Neuronal stem cell (in vitro differentiated cells): ENCODE measurements at regions not wholly inside any gene's neighbourhood (a gene's known extent, or its start where the extent isn't known, plus 50 kb on each side); places are given as distances from the start of the nearest gene placed in this dataset.

Experiments
- DNase-seq: peaks from one replicate; pipeline ENCODE4 v3.0.0-alpha.2; 2013; ENCODE audit warnings: low spot score
- H2AFZ ChIP-seq: one replicate; pipeline ENCODE4 v1.6.1; 2013; ENCODE audit warnings: mild to moderate bottlenecking, low read length, inconsistent platforms
- H2AK5ac ChIP-seq: 2 replicates; pipeline ENCODE4 v1.6.1; 2013; ENCODE audit warnings: low read depth, mild to moderate bottlenecking, inconsistent platforms, low read length, moderate library complexity, mixed read lengths
- H2BK120ac ChIP-seq: 2 replicates; pipeline ENCODE4 v1.6.1; 2013; ENCODE audit warnings: low read depth, mild to moderate bottlenecking, inconsistent platforms, low read length, moderate library complexity, mixed read lengths
- H2BK12ac ChIP-seq: one replicate; pipeline ENCODE4 v1.6.1; 2013; ENCODE audit warnings: low read length, inconsistent platforms
- H2BK15ac ChIP-seq: 2 replicates; pipeline ENCODE4 v1.6.1; 2013; ENCODE audit warnings: mild to moderate bottlenecking, low read length, inconsistent platforms, mixed read lengths
- H2BK5ac ChIP-seq: one replicate; pipeline ENCODE4 v1.6.1; 2013; ENCODE audit warnings: inconsistent platforms, mild to moderate bottlenecking, low read length, moderate library complexity
- H3K14ac ChIP-seq: one replicate; pipeline ENCODE4 v1.6.1; 2013; ENCODE audit warnings: low read length, inconsistent platforms
- H3K18ac ChIP-seq: 2 replicates; pipeline ENCODE4 v1.6.1; 2013; ENCODE audit warnings: low read length, inconsistent platforms
- H3K23ac ChIP-seq: 2 replicates; pipeline ENCODE4 v1.6.1; 2013; ENCODE audit warnings: low read depth, mild to moderate bottlenecking, mixed read lengths, low read length, inconsistent platforms; ENCODE audit not compliant: poor library complexity
- H3K27ac ChIP-seq: replicated peaks from 3 replicates; pipeline ENCODE4 v1.5.1; 2013; ENCODE audit warnings: low read length, inconsistent platforms
- H3K27me3 ChIP-seq, 3 experiments: 2 replicates each; pipeline ENCODE4 v1.6.1; 2013; ENCODE audit warnings: low read length in 3 of 3, mild to moderate bottlenecking in 2 of 3, inconsistent platforms in 1 of 3, low read depth in 1 of 3, mixed read lengths in 1 of 3, moderate library complexity in 1 of 3; ENCODE audit not compliant: control insufficient read depth in 3 of 3, insufficient read depth in 3 of 3
- H3K36me3 ChIP-seq, 2 donors: replicated peaks in 1 of 2; 2 replicates each; pipeline ENCODE4 v1.6.1; 2013; ENCODE audit warnings: low read length in 2 of 2; ENCODE audit not compliant: control insufficient read depth in 2 of 2, insufficient read depth in 2 of 2
- H3K4ac ChIP-seq: 2 replicates; pipeline ENCODE4 v1.6.1; 2013; ENCODE audit warnings: inconsistent platforms, mild to moderate bottlenecking, low read length, moderate library complexity
- H3K4me1 ChIP-seq, 2 donors: 1 replicate in 1 of 2; 2 replicates in 1 of 2; pipeline ENCODE4 v1.6.1; 2013; ENCODE audit warnings: low read length in 2 of 2, low read depth in 1 of 2; ENCODE audit not compliant: control insufficient read depth in 2 of 2, insufficient read depth in 1 of 2
- H3K4me2 ChIP-seq: one replicate; pipeline ENCODE4 v1.6.1; 2013; ENCODE audit warnings: mild to moderate bottlenecking, low read length, inconsistent platforms; ENCODE audit not compliant: insufficient read depth, poor library complexity, severe bottlenecking
- H3K4me3 ChIP-seq, 2 donors: 2 replicates each; pipeline ENCODE4 v1.5.1; 2013; ENCODE audit warnings: low read length in 2 of 2, mild to moderate bottlenecking in 2 of 2, inconsistent platforms in 1 of 2, moderate library complexity in 1 of 2
- H3K79me1 ChIP-seq: one replicate; pipeline ENCODE4 v1.6.1; 2013; ENCODE audit warnings: low read depth, mild to moderate bottlenecking, inconsistent platforms, low read length, moderate library complexity
- H3K9ac ChIP-seq: one replicate; pipeline ENCODE4 v1.6.1; 2013; ENCODE audit warnings: mild to moderate bottlenecking, low read depth, low read length, inconsistent platforms; ENCODE audit not compliant: poor library complexity
- H3K9me3 ChIP-seq, 2 donors: replicated peaks in 1 of 2; 2 replicates each; pipeline versions ENCODE3 to v1.6.1; 2013; ENCODE audit warnings: low read length in 2 of 2, mild to moderate bottlenecking in 2 of 2, inconsistent platforms in 1 of 2, low read depth in 1 of 2, mixed read lengths in 1 of 2, moderate library complexity in 1 of 2; ENCODE audit not compliant: control insufficient read depth in 2 of 2, insufficient read depth in 1 of 2
- H4K8ac ChIP-seq: one replicate; pipeline ENCODE4 v1.6.1; 2013; ENCODE audit warnings: low read depth, mild to moderate bottlenecking, inconsistent platforms, low read length, moderate library complexity
- H4K91ac ChIP-seq: one replicate; pipeline ENCODE4 v1.6.1; 2013; ENCODE audit warnings: low read length, low read depth, mild to moderate bottlenecking, inconsistent platforms; ENCODE audit not compliant: poor library complexity
- WGBS, 2 donors: extraction: QIAGEN DNeasy Blood & Tissue Kit; methylation state at CpG; one replicate each; pipeline ENCODE4 v1.1.7; 2013; ENCODE audit warnings: missing lambda C conversion rate in 2 of 2, mixed read lengths in 1 of 2; ENCODE audit not compliant: insufficient read length in 2 of 2, insufficient replicate concordance in 1 of 2; ENCODE audit errors: extremely low coverage in 2 of 2; 5-methylcytosine and 5-hydroxymethylcytosine counted together

DNA sequence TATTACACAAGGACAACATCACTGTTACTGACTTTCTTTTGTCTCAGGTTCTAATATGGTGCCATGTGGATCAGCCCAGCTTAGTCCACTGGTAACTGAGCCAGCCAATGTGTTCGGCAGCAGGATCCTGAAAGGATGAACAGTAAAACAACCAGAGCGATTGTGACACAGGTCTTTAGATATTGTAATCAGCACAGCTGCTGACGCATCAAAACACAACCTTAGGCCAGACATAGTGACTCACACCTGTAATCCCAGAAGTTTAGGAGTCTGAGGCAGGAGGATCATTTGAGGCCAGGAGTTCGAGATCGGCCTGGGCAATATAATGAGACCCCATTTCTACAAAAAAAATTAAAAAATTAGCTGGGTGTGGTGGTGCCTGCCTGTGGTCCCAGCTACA is 183.4 kb upstream of the CDH20 start:
- Histone ChIP-seq H4K8ac (no peak overlapping the region), H2BK15ac (no peak overlapping the region), H3K18ac (no peak overlapping the region), H2AK5ac (no peak overlapping the region), H3K9ac (no peak overlapping the region), H3K14ac (no peak overlapping the region), H3K4me1 (no peaks in the 10 kb centered on the region), H3K79me1 (no peaks in the 10 kb centered on the region), H3K4ac (no peak overlapping the region), H2BK12ac (no peak overlapping the region), H2AFZ (no peak overlapping the region), H3K9me3 (peaks cover 0 to 5% of the 10 kb centered on the region in 2 donors), H3K36me3 (no peaks in the 10 kb centered on the region), H3K27me3 (no peaks in the 10 kb centered on the region), H3K4me2 (no peak overlapping the region), H4K91ac (no peak overlapping the region), H3K4me3 (no peak overlapping the region), H2BK120ac (no peak overlapping the region), H2BK5ac (no peak overlapping the region), H3K27ac (no peak overlapping the region), H3K23ac (no peak overlapping the region)
- WGBS, 2 donors, result no CpG with 5 or more reads among the region's 5 CpGs
- no peak for DNase-seq

DNA sequence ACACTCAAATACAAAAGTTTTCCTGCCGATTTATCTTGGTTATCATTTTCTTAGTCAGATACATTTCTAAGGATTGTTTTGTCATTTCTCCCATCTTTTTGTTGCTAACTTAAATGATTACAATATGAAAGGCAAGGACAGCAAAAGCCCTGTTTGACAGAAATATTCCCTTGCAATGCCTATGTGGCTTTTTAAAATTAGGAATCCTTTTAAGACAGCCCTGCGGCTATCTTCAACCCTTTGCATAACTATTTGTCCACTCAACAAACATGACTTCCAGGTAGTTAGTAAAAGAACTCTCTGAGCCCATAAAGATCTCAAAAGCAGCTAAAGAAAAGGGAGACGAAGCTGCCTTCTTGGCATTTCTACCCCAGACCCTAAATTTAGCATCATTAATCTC is 179.7 kb upstream of the CDH20 start:
- H4K91ac ChIP-seq, result no peak overlapping the region
- H3K23ac ChIP-seq, result no peak overlapping the region
- no peaks in the 10 kb centered on the region for H3K27me3 ChIP-seq
- no CpG with 5 or more reads among the region's 3 CpGs for WGBS, 2 donors
- no peak for DNase-seq
- no peak overlapping the region for H2AK5ac ChIP-seq
- H4K8ac ChIP-seq, result no peak overlapping the region
- H2AFZ ChIP-seq, result no peak overlapping the region
- no peaks in the 10 kb centered on the region for H3K4me1 ChIP-seq
- H3K9me3 ChIP-seq, result no peaks in the 10 kb centered on the region
- no peaks in the 10 kb centered on the region for H3K79me1 ChIP-seq
- H3K18ac ChIP-seq, result no peak overlapping the region
- H3K4ac ChIP-seq, result no peak overlapping the region
- no peak overlapping the region for H2BK12ac ChIP-seq
- H3K4me2 ChIP-seq, result no peak overlapping the region
- no peak overlapping the region for H3K9ac ChIP-seq
- H3K36me3 ChIP-seq, result no peaks in the 10 kb centered on the region
- no peak overlapping the region for H2BK15ac ChIP-seq
- no peak overlapping the region for H2BK5ac ChIP-seq
- H3K4me3 ChIP-seq, result no peak overlapping the region
- H2BK120ac ChIP-seq, result no peak overlapping the region
- H3K27ac ChIP-seq, result no peak overlapping the region
- no peak overlapping the region for H3K14ac ChIP-seq

DNA sequence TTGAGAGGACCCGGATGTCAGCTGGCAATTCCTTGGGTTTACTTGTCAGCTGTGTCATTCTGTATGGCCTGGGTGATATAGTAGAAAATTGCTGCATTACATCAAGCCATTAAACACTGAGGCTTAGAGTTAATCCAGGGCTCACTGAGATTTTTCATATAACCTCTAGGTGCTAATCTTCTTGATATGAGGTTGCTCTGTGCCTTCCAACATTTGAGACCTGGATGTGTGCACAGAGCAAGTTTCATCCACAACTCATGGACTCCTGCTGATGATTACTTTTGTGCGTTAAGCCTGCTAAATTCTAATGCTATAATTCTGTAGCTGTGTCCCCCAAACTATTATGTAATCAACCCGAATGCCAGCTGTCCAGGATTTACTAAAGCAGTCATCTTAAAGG is 178.4 kb upstream of the CDH20 start:
- no peaks in the 10 kb centered on the region for H3K36me3 ChIP-seq
- no peak overlapping the region for H2BK15ac ChIP-seq
- no peaks in the 10 kb centered on the region for H3K79me1 ChIP-seq
- no peak overlapping the region for H2BK120ac ChIP-seq
- H3K23ac ChIP-seq, result no peak overlapping the region
- no CpG with 5 or more reads among the region's 3 CpGs for WGBS, 2 donors
- H3K9me3 ChIP-seq, result no peaks in the 10 kb centered on the region
- no peak for DNase-seq
- no peak overlapping the region for H3K9ac ChIP-seq
- no peak overlapping the region for H4K8ac ChIP-seq
- H3K27ac ChIP-seq, result no peak overlapping the region
- H3K4me3 ChIP-seq, result no peak overlapping the region
- H3K4me1 ChIP-seq, result no peaks in the 10 kb centered on the region
- no peak overlapping the region for H2BK12ac ChIP-seq
- no peak overlapping the region for H3K4ac ChIP-seq
- no peak overlapping the region for H2AK5ac ChIP-seq
- no peak overlapping the region for H2AFZ ChIP-seq
- no peak overlapping the region for H3K18ac ChIP-seq
- no peak overlapping the region for H4K91ac ChIP-seq
- H3K4me2 ChIP-seq, result no peak overlapping the region
- H3K14ac ChIP-seq, result no peak overlapping the region
- no peak overlapping the region for H2BK5ac ChIP-seq
- H3K27me3 ChIP-seq, result no peaks in the 10 kb centered on the region

DNA sequence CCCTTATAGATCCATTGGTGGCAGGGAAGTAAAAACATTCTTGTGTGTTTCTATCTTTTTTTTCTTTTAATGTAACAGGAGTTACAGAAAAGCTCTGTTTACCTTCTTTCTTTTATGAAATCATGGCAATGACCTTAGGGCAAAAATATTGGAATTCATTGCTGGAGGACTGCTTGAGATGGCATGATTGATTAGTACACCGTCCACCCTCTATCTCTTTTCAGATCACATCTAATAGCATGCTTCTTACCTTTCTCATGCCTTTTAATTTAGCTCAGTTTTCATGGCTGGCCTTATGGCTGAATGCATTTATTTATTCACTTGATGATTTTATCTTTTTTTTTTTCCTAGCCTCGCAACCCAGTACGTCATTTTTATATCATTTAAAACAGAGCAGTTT is 177.6 kb upstream of the CDH20 start:
- WGBS, 2 donors, result no CpG with 5 or more reads among the region's 3 CpGs

More for the DNA sequence above, 177.6 kb upstream of the CDH20 start:
- no peak for DNase-seq
- no peak overlapping the region for H3K23ac ChIP-seq
- H2AK5ac ChIP-seq, result no peak overlapping the region
- no peaks in the 10 kb centered on the region for H3K27me3 ChIP-seq
- H3K36me3 ChIP-seq, result no peaks in the 10 kb centered on the region
- H3K4ac ChIP-seq, result no peak overlapping the region
- no peak overlapping the region for H2BK12ac ChIP-seq
- no peaks in the 10 kb centered on the region for H3K4me1 ChIP-seq
- no peak overlapping the region for H3K9ac ChIP-seq
- H3K79me1 ChIP-seq, result no peaks in the 10 kb centered on the region
- H3K27ac ChIP-seq, result no peak overlapping the region
- no peak overlapping the region for H3K18ac ChIP-seq
- no peak overlapping the region for H2BK15ac ChIP-seq
- no peak overlapping the region for H3K14ac ChIP-seq
- H2AFZ ChIP-seq, result no peak overlapping the region
- H3K4me3 ChIP-seq, result no peak overlapping the region
- H2BK5ac ChIP-seq, result no peak overlapping the region
- H2BK120ac ChIP-seq, result no peak overlapping the region
- H3K9me3 ChIP-seq, result no peaks in the 10 kb centered on the region
- H4K91ac ChIP-seq, result no peak overlapping the region
- H3K4me2 ChIP-seq, result no peak overlapping the region
- no peak overlapping the region for H4K8ac ChIP-seq
